ENCODE measurements at regions not wholly inside any gene's neighbourhood (a gene's known extent, or its start where the extent isn't known, plus 50 kb on each side); places are given as distances from the start of the nearest gene placed in this dataset.
"Not testable (repeated sequence)": the region's sequence is repeated elsewhere in the genome, so short reads cannot be mapped to it uniquely, and the experiment has no call there.

DNA sequence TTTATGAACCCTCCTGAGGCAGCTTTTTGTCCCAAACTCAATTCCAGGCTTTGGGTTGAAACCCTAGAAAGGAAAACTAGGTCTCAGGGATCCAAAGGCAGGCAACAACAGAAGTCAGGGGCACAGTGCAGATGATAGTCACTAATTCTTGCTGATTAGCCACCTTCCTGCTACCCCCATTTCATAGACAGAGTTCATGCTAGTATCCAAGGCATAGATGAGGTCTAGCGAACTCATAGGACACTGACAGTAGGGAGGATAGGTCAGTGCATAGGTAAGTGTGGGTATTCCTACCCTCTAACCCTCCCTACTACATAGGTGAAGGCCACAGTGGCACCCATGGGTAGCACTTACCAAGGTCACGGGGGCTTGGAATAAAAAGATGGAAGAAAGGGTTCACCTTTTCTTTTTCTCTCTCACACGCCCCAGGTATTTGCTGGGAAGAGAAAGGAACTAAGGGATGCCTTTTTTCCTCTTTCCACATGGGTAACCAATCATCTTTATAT is 86.2 kb downstream of the SLC25A46 start:
- H3K27ac Mint-ChIP-seq: no peak overlapping the region
- Histone ChIP-seq H3K27ac (ENCODE audit: low read length) (no peak overlapping the region), H3K36me3 (ENCODE audit: control insufficient read depth, insufficient read depth, low read length) (no peaks in the 10 kb centered on the region), H3K4me3 (ENCODE audit: low read length) (no peak overlapping the region), H3K4me1 (ENCODE audit: control insufficient read depth, insufficient read depth, low read length) (no peaks in the 10 kb centered on the region), H3K27me3 (ENCODE audit: control insufficient read depth, insufficient read depth, low read length) (no peaks in the 10 kb centered on the region), H3K9me3 (ENCODE audit: control insufficient read depth, insufficient read depth, low read length) (peaks cover 18% of the 10 kb centered on the region)
- H3K4me1 Mint-ChIP-seq: no peaks in the 10 kb centered on the region
- intact Hi-C loops (cut with micrococcal nuclease): no loop called here
- H3K4me3 Mint-ChIP-seq: no peak overlapping the region
- TF ChIP-seq, protein P1, sequence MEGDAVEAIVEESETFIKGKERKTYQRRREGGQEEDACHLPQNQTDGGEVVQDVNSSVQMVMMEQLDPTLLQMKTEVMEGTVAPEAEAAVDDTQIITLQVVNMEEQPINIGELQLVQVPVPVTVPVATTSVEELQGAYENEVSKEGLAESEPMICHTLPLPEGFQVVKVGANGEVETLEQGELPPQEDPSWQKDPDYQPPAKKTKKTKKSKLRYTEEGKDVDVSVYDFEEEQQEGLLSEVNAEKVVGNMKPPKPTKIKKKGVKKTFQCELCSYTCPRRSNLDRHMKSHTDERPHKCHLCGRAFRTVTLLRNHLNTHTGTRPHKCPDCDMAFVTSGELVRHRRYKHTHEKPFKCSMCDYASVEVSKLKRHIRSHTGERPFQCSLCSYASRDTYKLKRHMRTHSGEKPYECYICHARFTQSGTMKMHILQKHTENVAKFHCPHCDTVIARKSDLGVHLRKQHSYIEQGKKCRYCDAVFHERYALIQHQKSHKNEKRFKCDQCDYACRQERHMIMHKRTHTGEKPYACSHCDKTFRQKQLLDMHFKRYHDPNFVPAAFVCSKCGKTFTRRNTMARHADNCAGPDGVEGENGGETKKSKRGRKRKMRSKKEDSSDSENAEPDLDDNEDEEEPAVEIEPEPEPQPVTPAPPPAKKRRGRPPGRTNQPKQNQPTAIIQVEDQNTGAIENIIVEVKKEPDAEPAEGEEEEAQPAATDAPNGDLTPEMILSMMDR (IDR thresholded peaks at IDR 0.05): no peak
- peaks cover 6 to 15% of the 10 kb centered on the region in 2 donors for H3K9me3 Mint-ChIP-seq
- peaks cover 8% of the 10 kb centered on the region for H3K36me3 Mint-ChIP-seq
- H3K27me3 Mint-ChIP-seq (ENCODE audit: low read depth in 2 of 2): no peaks in the 10 kb centered on the region
- WGBS (ENCODE audit: insufficient coverage): no CpG with 5 or more reads among the region's 3 CpGs
- ATAC-seq (no peak), DNase-seq (no peak)

DNA sequence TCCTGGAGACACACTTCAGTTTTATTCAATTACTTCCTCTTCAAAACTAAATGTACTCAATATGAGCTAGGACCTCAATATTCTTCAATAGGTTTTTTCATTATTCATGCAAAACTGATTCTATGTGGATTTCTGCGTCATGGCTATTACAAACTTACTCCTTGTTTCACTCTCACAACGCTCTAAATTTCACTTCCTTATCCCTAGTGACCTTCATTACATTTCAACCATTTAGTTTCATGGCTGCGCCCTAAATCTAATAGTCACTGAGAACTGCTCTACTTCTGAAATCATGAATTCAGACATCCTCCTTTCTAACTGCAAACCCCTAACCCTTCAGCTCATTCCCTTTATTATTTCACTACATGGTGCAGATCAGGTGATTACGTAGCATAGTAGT is 93.9 kb downstream of the SLC25A46 start:
- no peaks in the 10 kb centered on the region for H3K4me1 ChIP-seq (ENCODE audit: control insufficient read depth, insufficient read depth, low read length)
- Mint-ChIP-seq H3K27me3 (ENCODE audit: low read depth in 2 of 2) (no peaks in the 10 kb centered on the region), H3K36me3 (no peaks in the 10 kb centered on the region), H3K27ac (no peak overlapping the region), H3K9me3 (peaks cover 7 to 11% of the 10 kb centered on the region in 2 donors), H3K4me3 (no peak overlapping the region), H3K4me1 (no peaks in the 10 kb centered on the region)
- no peaks in the 10 kb centered on the region for H3K36me3 ChIP-seq (ENCODE audit: control insufficient read depth, insufficient read depth, low read length)
- TF ChIP-seq, protein P1 (IDR thresholded peaks at IDR 0.05): no peak
- ATAC-seq (no peak), DNase-seq (no peak)
- H3K27me3 ChIP-seq (ENCODE audit: control insufficient read depth, insufficient read depth, low read length): no peaks in the 10 kb centered on the region
- H3K9me3 ChIP-seq (ENCODE audit: control insufficient read depth, insufficient read depth, low read length): no peaks in the 10 kb centered on the region
- H3K4me3 ChIP-seq (ENCODE audit: low read length): no peak overlapping the region
- H3K27ac ChIP-seq (ENCODE audit: low read length): no peak overlapping the region
- intact Hi-C loops (cut with micrococcal nuclease): no loop called here
- WGBS (ENCODE audit: insufficient coverage): 73% methylated on average over 4 of the region's 4 CpGs

DNA sequence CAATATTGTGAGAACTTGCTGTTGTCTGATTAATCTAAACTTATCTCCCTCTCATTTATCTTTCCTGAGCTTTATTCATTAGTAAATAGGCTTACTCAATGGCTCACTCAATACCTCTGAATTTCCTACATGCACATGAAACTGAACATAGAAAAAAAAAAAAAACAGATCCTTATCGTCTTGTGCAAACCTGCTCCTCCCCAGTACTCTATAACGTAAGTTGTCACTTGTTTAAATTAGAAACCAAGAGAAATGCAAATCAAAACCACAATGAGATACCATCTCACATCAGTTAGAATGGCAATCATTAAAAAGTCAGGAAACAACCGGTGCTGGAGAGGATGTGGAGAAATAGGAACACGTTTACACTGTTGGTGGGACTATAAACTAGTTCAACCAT is 96.1 kb downstream of the SLC25A46 start:
- ATAC-seq; H3K27ac ChIP-seq (ENCODE audit: low read length); H3K27me3 ChIP-seq (ENCODE audit: control insufficient read depth, insufficient read depth, low read length); H3K36me3 Mint-ChIP-seq; H3K9me3 ChIP-seq (ENCODE audit: control insufficient read depth, insufficient read depth, low read length); H3K4me3 ChIP-seq (ENCODE audit: low read length); H3K27me3 Mint-ChIP-seq (ENCODE audit: low read depth in 2 of 2); DNase-seq; H3K27ac Mint-ChIP-seq; H3K4me1 Mint-ChIP-seq; intact Hi-C loops (cut with micrococcal nuclease); H3K4me1 ChIP-seq (ENCODE audit: control insufficient read depth, insufficient read depth, low read length); H3K4me3 Mint-ChIP-seq; H3K9me3 Mint-ChIP-seq; H3K36me3 ChIP-seq (ENCODE audit: control insufficient read depth, insufficient read depth, low read length): not testable (repeated sequence)
- WGBS (ENCODE audit: insufficient coverage): 25% methylated on average over 2 of the region's 4 CpGs

DNA sequence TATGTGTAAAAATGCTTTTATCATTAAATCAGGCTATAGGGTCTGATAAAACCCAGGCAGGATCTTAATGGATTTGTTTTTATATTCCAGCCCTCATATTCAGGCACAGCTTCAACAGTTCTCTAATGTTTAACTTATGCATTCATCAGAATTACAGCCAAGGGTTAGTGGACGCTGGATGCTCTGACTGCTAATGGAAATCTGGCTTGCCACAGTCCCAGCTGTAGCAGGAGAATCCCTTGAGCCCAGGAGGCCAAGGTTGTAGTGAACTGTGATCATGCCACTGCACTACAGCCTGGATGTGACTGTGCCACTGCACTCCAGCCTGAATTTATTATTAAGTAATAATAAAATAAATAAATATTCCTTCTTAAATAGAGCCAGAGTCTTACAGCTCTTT is 98.0 kb downstream of the SLC25A46 start:
- no peak overlapping the region for H3K27ac ChIP-seq (ENCODE audit: low read length)
- Mint-ChIP-seq H3K4me1 (no peaks in the 10 kb centered on the region), H3K36me3 (no peaks in the 10 kb centered on the region), H3K27ac (no peak overlapping the region), H3K9me3 (peaks cover 9% of the 10 kb centered on the region in 2 donors), H3K27me3 (ENCODE audit: low read depth in 2 of 2) (no peaks in the 10 kb centered on the region), H3K4me3 (no peak overlapping the region)
- TF ChIP-seq, protein P1 (IDR thresholded peaks at IDR 0.05): no peak
- no peak overlapping the region for H3K4me3 ChIP-seq (ENCODE audit: low read length)
- intact Hi-C loops (cut with micrococcal nuclease): no loop called here
- H3K9me3 ChIP-seq (ENCODE audit: control insufficient read depth, insufficient read depth, low read length): no peaks in the 10 kb centered on the region
- H3K4me1 ChIP-seq (ENCODE audit: control insufficient read depth, insufficient read depth, low read length): no peaks in the 10 kb centered on the region
- 85% methylated on average over 1 of the region's 1 CpG for WGBS (ENCODE audit: insufficient coverage)
- ATAC-seq: no peak
- H3K27me3 ChIP-seq (ENCODE audit: control insufficient read depth, insufficient read depth, low read length): no peaks in the 10 kb centered on the region
- no peak for DNase-seq
- no peaks in the 10 kb centered on the region for H3K36me3 ChIP-seq (ENCODE audit: control insufficient read depth, insufficient read depth, low read length)

DNA sequence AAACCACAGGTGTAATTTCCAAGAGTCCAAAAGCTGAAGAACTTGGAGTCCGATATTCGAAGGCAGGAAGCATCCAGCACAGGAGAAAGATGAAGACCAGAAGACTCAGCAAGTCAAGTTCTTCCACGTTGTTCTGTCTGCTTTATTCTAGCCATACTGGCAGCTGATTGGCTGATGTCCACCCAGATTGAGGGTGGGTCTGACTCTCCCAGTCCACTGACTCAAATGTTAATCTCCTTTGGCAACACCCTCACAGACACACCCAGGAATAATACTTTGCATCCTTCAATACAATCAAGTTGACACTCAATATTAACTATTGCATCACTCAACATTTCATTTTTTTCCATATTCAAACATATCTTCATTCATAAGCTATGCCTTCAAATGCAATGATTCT is 99.5 kb downstream of the SLC25A46 start:
- H3K4me1 Mint-ChIP-seq; H3K4me3 ChIP-seq (ENCODE audit: low read length); H3K27me3 Mint-ChIP-seq (ENCODE audit: low read depth in 2 of 2); H3K9me3 ChIP-seq (ENCODE audit: control insufficient read depth, insufficient read depth, low read length); H3K36me3 ChIP-seq (ENCODE audit: control insufficient read depth, insufficient read depth, low read length); H3K27me3 ChIP-seq (ENCODE audit: control insufficient read depth, insufficient read depth, low read length); H3K27ac Mint-ChIP-seq; H3K4me3 Mint-ChIP-seq; H3K4me1 ChIP-seq (ENCODE audit: control insufficient read depth, insufficient read depth, low read length); H3K36me3 Mint-ChIP-seq; DNase-seq; H3K27ac ChIP-seq (ENCODE audit: low read length); intact Hi-C loops (cut with micrococcal nuclease); ATAC-seq: not testable (repeated sequence)
- 64% methylated on average over 3 of the region's 3 CpGs for WGBS (ENCODE audit: insufficient coverage)
- peaks cover 9 to 12% of the 10 kb centered on the region in 2 donors for H3K9me3 Mint-ChIP-seq
